Body of pancreas (tissue), 4 donors: ENCODE measurements at regions not wholly inside any gene's neighbourhood (a gene's known extent, or its start where the extent isn't known, plus 50 kb on each side); places are given as distances from the start of the nearest gene placed in this dataset.

Source experiments
- ATAC-seq: fragments of 150-250 bp; one replicate; pipeline ENCODE4 v1.9.1; 2016
- DNase-seq, 4 donors: peaks; one replicate each; pipeline ENCODE4 v3.0.0-alpha.2; 2019
- H3K27ac ChIP-seq, 4 donors: fragments of 200-600 bp; sonication (generic); 1 replicate in 3 of 4; 2 replicates in 1 of 4; pipeline versions ENCODE4 v1.5.1 to v1.6.1; 2016 to 2019; ENCODE audit warnings: mild to moderate bottlenecking in 1 of 4, mixed read lengths in 1 of 4, moderate library complexity in 1 of 4
- H3K27me3 ChIP-seq, 2 donors: fragments of 200-600 bp; sonication (generic); one replicate each; pipeline ENCODE4 v1.6.0; 2016; ENCODE audit warnings: mild to moderate bottlenecking in 1 of 2
- H3K36me3 ChIP-seq, 2 donors: fragments of 200-600 bp; sonication (generic); replicated peaks in 1 of 2; 2 replicates each; pipeline ENCODE4 v1.5.1; 2016; ENCODE audit warnings: low read depth in 2 of 2; ENCODE audit not compliant: insufficient read depth in 1 of 2
- H3K4me1 ChIP-seq: fragments of 200-600 bp; sonication (generic); one replicate; pipeline ENCODE4 v1.6.0; 2016
- H3K4me3 ChIP-seq, 2 donors: fragments of 200-600 bp; sonication (generic); 1 replicate in 1 of 2; 2 replicates in 1 of 2; pipeline ENCODE4 v1.5.1; 2016 to 2019
- H3K9me3 ChIP-seq, 3 donors: fragments of 200-600 bp; sonication (generic); 1 replicate in 2 of 3; 2 replicates in 1 of 3; pipeline ENCODE4 v1.5.1; 2016
- CTCF ChIP-seq, 7 experiments: fragments of 450-650 bp in 4 of 7; fragments of 200-600 bp in 3 of 7; sonication (generic) in 3 of 7; IDR thresholded peaks; one replicate each; pipeline ENCODE4 v1.5.1; 2016 to 2019; ENCODE audit warnings: antibody characterized with exemption in 7 of 7
- POLR2A ChIP-seq, 3 donors: fragments of 450-650 bp; IDR thresholded peaks; one replicate each; pipeline ENCODE4 v1.6.1; 2016; ENCODE audit warnings: antibody characterized with exemption in 3 of 3, mild to moderate bottlenecking in 2 of 3
- WGBS, 2 donors: methylation state at CpG; one replicate each; pipeline ENCODE4 v1.1.5; 2017; 5-methylcytosine and 5-hydroxymethylcytosine counted together
- intact Hi-C: fragments of 100-400 bp; cut with DNase I; formaldehyde crosslinking; loops from one replicate; pipeline ENCODE4 v1.15.1; 2023

- intact Hi-C loops: no loop called here
- H3K36me3 ChIP-seq: no peaks in the 10 kb centered on the region
- no peak for TF ChIP-seq POLR2A (IDR thresholded peaks at IDR 0.05)
- TF ChIP-seq CTCF (IDR thresholded peaks at IDR 0.05): no peak
- no peak overlapping the region for H3K27ac ChIP-seq
- DNase-seq (no peak), ATAC-seq (no peak)
- H3K27me3 ChIP-seq: no peaks in the 10 kb centered on the region
- H3K9me3 ChIP-seq: no peaks in the 10 kb centered on the region
- WGBS, 2 donors: 52 to 65% methylated on average over 8 of the region's 8 CpGs
- H3K4me3 ChIP-seq: no peak overlapping the region
- H3K4me1 ChIP-seq: no peaks in the 10 kb centered on the region
Observed at GRCh38 chr10:2680821-2681220, 386.5 kb upstream of the PFKP start.

- no peaks in the 10 kb centered on the region for H3K9me3 ChIP-seq
- no peak for DNase-seq
- no peaks in the 10 kb centered on the region for H3K36me3 ChIP-seq
- TF ChIP-seq CTCF (IDR thresholded peaks at IDR 0.05): no peak
- TF ChIP-seq POLR2A (IDR thresholded peaks at IDR 0.05): no peak
- no peak for ATAC-seq
- H3K4me3 ChIP-seq: no peak overlapping the region
- H3K27me3 ChIP-seq: no peaks in the 10 kb centered on the region
- 79 to 81% methylated on average over 11 to 12 of the region's 12 CpGs for WGBS, 2 donors
- H3K4me1 ChIP-seq: no peaks in the 10 kb centered on the region
- no peak overlapping the region for H3K27ac ChIP-seq
- intact Hi-C loops: no loop called here
Observed at GRCh38 chr10:2679646-2680045, 387.7 kb upstream of the PFKP start.

GRCh38 chr10:2676455-2676854 is 390.9 kb upstream of the PFKP start:
- Histone ChIP-seq H3K27ac (no peak overlapping the region), H3K27me3 (no peaks in the 10 kb centered on the region), H3K4me3 (no peak overlapping the region), H3K36me3 (no peaks in the 10 kb centered on the region), H3K9me3 (no peaks in the 10 kb centered on the region), H3K4me1 (no peaks in the 10 kb centered on the region)
- 68 to 95% methylated on average over 1 of the region's 1 CpG for WGBS, 2 donors
- no peak for DNase-seq
- intact Hi-C loops: no loop called here
- no peak for ATAC-seq
- TF ChIP-seq CTCF (IDR thresholded peaks at IDR 0.05) (no peak), POLR2A (IDR thresholded peaks at IDR 0.05) (no peak)

GRCh38 chr10:2674451-2674850 is 392.9 kb upstream of the PFKP start:
- DNase-seq: no peak
- TF ChIP-seq POLR2A (IDR thresholded peaks at IDR 0.05) (no peak), CTCF (IDR thresholded peaks at IDR 0.05) (no peak)
- Histone ChIP-seq H3K4me1 (no peaks in the 10 kb centered on the region), H3K27me3 (no peaks in the 10 kb centered on the region), H3K4me3 (no peak overlapping the region), H3K36me3 (no peaks in the 10 kb centered on the region), H3K27ac (no peak overlapping the region), H3K9me3 (no peaks in the 10 kb centered on the region)
- intact Hi-C loops: no loop called here
- no peak for ATAC-seq

GRCh38 chr10:2670864-2671263 is 396.5 kb upstream of the PFKP start:
- Histone ChIP-seq H3K27me3 (no peaks in the 10 kb centered on the region), H3K9me3 (no peaks in the 10 kb centered on the region), H3K27ac (no peak overlapping the region), H3K36me3 (no peaks in the 10 kb centered on the region), H3K4me3 (no peak overlapping the region), H3K4me1 (no peaks in the 10 kb centered on the region)
- DNase-seq: no peak
- intact Hi-C loops: no loop called here
- 63 to 77% methylated on average over 7 of the region's 7 CpGs for WGBS, 2 donors
- ATAC-seq: no peak
- TF ChIP-seq CTCF (IDR thresholded peaks at IDR 0.05): no peak
